ENCODE measurements at regions not wholly inside any gene's neighbourhood (a gene's known extent, or its start where the extent isn't known, plus 50 kb on each side); places are given as distances from the start of the nearest gene placed in this dataset.

DNA sequence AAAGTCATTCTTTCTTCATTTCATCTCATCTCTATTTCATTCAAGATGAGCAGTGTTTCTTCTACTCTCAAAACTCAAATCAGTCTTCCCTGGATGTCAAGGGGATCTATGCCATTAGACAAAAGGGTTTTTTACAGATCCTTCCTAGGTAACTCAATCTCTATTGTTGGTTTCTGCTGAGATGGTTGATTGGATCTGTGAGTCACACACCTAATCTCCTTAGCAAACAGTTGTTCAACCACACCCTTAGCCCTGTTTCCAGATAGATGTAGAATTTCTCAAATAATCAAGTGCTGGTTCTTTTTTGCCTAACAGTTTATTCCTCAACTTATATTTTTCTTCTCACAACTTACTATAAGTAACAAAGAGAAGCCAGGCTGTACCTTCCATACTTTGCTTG, 200.5 kb downstream of the KDR start:
- DNase-seq (ENCODE audit: low read depth in 2 of 2): no peak

DNA sequence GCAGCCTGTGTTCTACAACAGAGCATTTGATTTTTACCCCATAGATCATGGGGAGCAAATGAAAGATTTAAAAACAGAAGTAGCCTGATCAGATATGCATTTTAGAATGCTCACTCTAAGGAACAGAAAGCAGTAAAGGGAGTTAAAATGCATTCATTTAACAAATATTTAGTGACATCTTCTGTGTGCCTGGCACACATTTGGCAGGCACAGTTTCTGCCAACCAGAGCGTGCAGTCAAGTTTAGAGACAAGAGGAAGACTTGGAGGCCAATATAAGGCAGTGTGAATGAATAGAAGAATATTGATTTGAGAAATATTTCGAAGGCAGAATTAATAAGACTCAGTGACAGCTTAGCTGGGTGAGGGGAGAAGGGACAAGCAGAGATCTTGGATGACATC, 210.1 kb downstream of the KDR start:
- DNase-seq (ENCODE audit: low read depth in 2 of 2): no peak

DNA sequence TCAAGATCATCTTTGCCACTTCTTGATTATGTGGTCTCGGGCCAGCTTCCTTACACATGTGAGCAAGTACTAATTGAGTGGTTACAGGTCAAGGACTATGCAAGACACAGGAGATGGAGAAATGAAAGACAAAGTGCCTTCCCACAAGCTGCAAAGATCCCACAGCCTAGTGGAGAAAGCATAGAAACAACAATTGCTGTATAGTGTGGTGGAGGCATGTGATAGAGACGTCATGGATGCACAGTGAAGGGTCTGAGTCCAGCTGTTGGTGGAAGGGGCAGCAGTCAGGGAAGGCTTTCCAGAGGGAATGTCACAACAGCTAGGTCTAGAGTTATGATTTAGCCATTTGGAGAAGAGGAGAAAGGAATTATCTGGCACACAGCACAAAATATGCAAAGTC, 210.6 kb downstream of the KDR start:
- no peak for DNase-seq (ENCODE audit: low read depth in 2 of 2)

DNA sequence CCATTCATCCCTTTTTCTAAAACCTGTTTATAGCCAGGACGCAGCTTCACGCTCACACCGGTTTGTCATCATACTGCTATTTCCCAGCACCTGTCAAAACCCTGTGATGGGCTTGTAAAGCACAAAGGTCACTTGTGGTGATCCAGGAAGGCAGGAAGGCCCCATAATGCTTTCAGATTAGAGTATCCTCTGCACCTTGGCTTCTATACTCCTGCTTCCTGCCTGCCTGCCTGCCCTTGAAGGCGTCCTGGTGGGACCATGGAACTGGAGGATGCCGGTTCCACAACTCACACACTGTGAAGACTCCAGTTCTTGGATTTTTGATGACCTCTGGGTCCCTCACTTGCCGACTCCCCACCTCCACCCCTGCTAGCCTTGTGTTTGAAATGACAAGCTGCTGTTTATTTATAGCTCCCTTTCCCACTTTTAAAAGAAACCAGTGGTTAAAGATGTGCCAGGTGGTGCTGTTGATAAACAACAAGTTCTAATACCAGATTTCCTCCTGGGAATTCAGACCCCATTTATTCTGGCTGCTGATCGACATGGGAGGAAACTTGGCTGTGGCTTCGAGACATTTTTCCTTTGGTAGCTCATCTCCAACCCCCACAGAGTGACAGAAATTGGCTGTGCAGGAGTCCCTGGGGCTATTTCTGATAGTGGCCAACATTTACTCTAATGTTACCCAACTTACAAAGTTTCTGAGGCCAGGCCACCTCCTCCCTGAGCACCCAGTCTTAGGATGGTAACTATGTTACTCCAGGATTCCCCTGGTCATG, 211.5 kb downstream of the KDR start:
- DNase-seq (ENCODE audit: low read depth in 2 of 2): no peak

DNA sequence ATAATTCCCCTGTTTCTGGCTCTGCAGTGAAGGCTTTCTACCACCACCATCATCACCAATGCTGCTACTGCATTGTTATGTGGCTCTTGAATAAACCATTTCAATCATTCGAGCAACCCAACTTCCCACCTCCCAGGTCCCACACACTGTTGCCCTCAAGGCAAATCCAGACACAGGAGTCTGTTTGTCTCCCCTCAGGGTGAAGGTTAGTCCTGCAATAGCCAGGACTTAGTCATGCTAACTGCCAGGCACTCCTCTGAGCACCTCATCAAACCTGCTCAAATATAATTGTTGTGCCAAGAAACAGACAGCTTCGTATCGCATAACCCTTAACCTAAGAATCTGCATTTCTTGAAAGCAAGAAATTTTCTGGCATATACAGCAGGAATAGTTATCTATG, 213.2 kb downstream of the KDR start:
- no peak for DNase-seq (ENCODE audit: low read depth in 2 of 2)

DNA sequence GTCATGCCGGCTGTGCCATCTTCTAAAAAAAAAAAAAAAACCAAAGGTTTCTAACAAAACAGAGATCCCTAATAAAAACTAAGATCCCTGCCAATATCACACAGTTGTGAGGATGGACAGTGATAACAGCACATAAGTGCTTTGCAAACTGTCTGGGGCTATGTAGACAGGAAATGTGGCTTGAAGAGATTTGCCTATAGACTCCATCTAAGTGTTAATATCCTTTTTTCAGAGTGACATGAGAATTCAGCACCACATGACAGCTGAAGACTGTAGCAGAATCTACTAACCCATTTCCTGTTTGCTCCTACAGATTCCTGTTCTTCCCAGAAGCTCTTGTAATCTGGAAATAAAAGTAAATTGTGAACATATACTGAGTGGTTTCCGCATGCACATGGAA, 215.4 kb downstream of the KDR start:
- DNase-seq (ENCODE audit: low read depth in 2 of 2): no peak

DNA sequence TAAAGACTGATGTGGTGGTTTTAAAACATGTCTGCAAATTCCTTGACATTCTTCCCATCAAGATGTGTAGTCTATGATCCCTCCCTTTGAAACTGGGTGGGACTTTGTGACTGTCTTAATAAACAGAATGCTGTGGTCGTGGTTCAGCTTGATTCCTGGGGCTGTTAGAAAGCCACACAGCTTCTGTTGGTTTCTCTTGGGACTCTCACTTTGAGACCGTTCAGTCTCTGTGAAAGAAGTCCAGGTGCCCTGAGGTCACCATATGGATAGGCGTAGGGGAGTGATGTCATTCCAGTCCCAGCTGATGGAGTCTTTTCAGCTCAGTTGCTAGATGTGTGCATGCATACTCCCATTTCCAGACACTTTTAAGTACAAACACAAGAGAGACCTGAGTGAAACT, 216.6 kb downstream of the KDR start:
- no peak for DNase-seq (ENCODE audit: low read depth in 2 of 2)

DNA sequence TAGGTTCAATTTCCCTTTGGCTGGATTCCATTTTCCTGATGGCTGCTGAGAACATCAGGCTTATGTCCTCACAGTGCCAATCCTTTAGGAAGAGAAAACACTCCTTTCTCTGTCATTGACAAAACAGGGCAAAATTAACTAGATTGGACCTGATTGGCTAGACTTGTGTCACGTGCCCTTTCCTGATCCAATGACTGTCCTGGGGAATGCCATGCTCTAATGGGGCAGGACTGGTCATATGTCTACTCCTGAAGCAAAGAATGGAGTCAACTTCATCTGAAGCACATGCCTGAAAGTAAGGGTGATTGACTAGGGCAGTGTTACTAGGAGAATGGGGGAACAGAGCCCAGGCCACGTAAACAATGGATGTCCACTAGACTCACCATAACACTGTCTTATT, 220.4 kb downstream of the KDR start:
- DNase-seq (ENCODE audit: low read depth in 2 of 2): no peak

DNA sequence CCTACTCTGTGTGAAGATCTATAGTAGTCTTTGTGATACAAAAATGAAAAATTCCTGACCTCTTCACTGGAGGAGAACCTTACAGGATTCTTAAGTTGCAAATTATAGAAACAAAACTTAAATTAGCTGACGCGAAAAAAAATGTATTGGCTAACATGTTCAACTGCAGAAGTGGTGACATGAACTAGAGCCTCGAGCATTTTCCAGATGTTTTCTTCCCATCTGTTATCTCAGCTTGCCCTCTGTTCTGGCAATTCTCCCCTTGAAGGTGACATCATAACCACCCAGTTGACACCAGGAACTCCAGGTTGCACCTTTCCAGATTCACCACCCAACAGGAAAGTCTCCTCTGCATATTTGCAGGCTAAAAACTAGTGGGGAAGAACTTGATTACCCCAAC, 222.4 kb downstream of the KDR start:
- DNase-seq (ENCODE audit: low read depth in 2 of 2): no peak

DNA sequence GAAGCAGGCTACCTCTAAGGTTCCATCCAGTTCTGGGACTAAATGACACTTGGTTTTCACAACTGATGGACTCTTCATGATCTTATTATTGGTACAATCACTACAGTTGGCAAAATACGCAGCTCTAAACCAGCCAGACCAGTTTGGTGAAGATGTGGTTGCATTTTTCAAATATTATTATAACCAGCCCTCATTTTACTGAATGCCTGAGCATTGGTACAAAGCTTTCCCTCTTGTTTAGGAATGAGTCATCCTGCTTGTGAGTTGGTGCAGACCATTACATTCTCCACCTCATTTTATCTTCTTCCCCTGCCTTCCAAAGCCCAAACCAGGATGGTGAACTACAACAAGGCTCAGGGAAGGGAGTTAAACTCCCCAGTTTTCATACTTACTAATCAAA, 223.1 kb downstream of the KDR start:
- DNase-seq (ENCODE audit: low read depth in 2 of 2): no peak

DNA sequence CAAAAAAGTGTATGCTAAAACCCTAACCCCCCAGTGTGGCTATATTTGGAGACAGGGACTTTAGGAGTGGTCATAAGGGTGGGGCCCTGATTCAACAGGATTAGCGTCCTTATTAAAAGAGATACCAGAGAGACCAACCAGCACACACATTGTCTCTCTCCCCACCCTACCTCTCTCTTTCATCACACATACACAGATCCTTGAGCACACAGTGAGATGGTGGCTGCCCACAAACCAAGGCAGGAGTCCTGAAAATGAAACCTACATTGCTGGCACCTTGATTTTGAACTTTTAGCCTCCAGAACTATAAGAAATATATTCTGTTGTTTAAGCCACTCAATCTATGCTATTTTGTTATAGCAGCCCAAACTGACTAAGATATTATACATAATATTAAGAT, 224.2 kb downstream of the KDR start:
- DNase-seq (ENCODE audit: low read depth in 2 of 2): no peak

DNA sequence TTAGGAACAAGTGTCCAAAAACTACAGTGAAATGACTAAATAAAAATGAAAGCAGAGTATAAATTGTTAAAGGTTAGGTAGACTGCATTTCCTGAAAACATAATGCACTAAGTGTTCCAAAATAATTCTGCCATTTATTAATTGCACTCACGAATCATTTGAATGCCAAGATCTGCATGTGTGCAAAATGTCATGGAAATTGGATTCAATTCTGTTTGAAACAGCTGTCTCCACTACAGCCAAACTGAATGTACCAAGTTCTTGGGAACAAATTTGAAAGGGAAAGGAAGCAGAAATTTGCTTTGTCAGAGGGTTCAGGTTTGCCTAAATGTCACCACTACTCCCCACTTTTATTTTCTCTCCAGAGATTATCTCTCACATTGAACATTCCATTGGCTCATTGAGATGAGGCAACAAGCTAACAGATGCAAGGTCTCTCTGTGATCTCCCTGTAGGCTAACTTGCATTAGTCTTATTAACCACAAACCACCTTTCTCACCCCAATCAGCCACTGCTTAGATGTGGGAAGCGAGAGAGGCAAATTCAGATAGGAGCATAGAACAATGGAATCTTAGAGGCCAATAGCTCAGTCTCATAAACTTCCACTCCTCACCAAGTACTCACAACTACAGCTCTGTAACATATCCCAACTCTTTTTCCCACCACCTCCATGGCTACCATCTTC, 226.6 kb downstream of the KDR start:
- no peak for DNase-seq (ENCODE audit: low read depth in 2 of 2)

DNA sequence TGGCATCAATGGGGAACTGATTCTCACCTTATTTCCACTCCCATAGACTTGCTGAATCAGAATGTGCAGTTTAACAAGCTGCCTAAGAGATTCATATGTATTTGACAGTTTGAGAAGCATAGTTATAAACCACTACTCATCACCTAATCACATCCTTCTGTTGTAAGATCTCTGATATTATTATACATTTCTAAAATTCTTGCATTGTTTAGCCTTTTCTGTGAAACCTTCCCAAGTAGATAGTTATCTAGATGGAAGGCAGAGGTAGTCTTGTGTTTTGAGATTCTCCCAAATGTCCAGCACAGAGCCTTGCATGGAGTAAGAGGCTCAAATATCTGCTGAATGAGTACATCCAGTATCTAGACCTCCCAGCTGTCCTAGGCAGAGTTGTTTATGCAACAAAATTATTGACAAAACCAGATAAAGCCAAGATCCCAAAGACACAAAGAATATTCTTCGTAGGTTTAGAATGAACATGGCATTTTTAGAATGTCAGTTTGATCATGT, 227.3 kb downstream of the KDR start:
- DNase-seq (ENCODE audit: low read depth in 2 of 2): no peak

DNA sequence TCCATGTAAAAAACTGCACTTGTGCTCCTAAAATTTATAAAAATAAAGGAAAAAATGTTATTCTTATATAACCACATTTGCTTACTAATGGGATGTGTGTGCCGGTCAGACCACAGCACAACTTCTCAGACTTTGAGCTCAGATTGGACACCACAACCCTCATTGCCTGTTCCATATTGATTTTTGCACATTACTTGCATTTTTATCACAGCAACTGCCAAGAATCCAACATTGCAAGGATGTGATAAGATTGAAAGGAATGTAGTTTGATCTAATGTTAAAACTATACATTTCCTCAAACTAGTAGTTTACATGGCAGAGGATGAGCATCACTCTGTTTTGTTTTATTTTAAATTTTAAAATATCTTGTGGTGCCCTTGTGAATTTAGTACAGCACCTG, 227.8 kb downstream of the KDR start:
- DNase-seq (ENCODE audit: low read depth in 2 of 2): no peak

DNA sequence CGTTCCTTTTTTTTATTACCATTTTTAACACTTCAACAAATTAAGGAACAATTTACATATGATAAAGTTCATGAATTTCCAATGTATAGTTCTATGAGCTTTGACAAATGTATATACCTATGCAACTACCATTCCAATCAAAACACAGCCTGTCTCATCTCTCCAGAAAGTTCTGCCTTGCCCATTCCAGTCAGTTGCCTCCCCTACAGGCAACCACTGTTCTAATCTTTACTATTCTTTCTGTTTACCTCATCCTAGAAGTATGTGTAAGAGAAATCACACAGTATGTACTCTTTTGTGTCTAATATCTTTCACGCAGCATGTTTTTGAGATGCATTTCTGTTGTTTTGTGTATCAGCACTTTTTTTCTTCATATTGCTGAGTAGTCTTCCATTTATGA, 224.9 kb downstream of the KIT start:
- no peak for DNase-seq (ENCODE audit: low read depth in 2 of 2)

DNA sequence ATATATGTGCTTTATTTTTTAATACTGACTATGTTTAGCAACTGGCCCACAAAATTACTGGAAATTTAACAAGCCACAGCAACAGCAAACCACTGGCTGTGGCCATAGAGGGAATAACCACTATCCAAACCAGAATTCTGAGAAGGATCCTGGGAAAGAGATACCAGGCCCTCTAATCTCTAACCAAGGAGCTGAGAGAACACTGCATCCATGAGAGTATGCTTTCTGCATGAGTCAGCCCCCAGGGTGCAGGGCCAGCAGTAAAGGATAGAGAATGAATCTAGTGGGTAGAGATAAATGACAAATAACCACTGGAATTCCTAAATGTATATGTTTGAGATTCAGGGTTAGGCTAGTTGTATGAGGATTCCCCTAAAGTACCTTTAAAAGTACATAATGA, 221.8 kb downstream of the KIT start:
- no peak for DNase-seq (ENCODE audit: low read depth in 2 of 2)

DNA sequence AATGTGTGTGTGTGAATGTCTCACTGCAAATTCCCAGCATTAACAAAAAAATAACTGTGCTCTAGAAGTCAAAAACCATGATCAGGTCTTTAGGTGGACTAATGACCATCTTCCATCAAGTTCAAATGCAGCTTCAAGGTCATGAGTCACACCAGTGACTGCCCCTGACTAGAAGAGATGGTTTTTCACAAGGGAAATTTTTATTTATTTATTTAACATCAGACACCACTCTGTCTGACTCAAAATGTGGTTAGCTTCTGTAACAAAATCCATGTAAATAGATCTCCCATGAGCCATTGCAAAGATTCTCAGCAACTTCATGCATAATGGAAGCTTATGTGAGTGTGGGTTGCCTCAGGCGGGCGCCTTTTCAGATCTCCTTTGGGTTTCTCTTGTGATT, 219.2 kb downstream of the KIT start:
- DNase-seq (ENCODE audit: low read depth in 2 of 2): no peak

DNA sequence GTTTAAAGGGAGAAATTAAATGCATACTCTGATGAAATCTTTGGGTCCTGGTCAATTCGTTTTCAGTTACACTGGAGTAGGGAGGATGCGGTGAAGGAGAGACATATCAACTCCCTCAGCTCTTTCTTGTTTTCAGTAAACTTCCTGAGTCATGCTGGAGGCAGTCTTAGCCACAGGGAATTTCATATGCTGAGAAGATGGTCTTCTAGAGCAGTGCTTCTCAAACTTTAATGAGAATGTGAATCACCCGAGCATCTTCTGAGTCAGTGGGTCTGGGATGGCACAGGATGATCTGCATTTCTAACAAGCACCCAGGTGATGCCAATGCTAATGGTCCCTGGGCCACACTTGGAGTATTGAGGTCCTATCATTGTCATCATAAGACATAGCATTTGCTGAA, 214.5 kb downstream of the KIT start:
- DNase-seq (ENCODE audit: low read depth in 2 of 2): no peak

DNA sequence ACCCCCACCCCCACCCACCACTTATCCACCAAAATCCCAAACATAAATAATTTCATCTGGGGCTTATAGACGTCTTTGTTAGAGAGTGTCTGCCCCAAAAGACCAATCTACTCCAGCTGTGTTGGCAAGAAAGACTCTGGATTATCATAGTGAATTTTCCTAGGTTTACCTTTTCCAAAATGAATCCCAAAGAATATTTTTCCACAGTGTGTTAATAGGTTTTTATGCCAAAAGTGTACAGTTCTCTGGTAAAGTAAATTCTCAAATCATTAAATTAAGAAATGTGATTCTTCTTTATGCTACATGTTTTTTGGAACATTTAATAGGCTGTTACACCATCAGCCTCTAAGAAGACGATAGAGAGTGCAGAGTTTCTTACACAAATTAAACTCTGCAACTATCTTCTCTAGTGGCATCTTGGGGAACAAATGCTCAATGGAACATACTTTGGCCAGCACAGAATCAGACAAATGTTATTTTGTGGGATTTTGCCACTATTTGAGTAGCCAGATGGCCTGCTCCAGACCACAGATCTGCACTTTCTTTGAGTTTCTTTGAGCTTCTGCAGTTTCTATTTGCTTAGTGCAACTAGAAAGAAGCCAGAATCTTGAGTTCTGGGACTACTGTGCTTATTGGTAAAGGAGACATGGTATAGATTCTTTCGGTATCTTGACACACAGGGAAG, 206.0 kb downstream of the KIT start:
- no peak for DNase-seq (ENCODE audit: low read depth in 2 of 2)

DNA sequence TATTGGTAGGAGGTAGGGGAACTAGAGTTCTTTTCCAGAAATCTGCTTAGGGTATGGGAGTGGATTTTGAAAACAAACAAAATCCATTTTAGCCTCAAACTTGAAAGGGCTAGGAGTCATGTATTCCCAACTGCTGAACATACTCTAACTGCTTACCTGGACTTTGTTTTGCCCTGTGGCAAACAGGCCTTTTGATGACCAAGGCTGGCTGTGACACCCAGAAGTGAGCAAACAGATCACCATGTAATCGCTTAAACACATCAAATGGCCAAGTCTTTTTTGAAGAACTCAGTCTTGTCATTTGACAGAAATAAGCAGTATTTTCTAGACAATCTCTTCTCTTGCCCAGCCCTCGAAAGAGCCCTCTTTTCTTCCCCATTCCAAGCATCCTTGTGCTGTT, 203.4 kb downstream of the KIT start:
- no peak for DNase-seq (ENCODE audit: low read depth in 2 of 2)

DNA sequence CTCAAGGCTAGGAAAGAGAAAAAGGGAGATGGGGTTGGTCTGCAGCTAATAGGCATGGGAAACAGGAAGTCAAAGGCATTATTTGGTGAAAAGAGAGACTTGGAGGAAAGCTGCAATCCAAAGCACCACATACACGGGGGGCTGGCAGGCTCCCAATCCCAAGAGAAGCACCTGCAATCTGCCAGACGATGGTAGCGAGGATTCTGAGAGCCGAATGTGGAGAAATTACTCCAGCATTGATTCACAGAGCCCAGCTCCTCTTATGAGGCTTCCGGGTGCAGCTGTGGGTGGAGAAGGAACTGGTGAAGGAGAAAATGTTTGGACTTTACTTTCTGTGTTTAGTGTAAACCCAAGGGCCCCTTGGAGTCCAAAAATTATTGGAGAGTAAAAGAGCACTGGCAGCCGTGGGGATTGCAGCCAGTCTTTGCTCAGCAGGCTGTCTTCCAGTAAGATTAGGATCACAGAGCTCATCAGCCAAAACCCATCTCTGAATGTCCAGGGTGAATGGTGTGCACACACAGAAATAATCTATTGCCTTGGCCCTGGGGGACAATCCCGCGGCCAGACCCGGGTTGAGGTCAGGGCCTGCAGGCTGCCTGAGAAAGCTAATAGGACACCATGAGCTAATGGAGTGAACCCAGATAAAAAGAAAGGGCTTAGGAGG, 197.6 kb downstream of the KIT start:
- DNase-seq (ENCODE audit: low read depth in 2 of 2): no peak

DNA sequence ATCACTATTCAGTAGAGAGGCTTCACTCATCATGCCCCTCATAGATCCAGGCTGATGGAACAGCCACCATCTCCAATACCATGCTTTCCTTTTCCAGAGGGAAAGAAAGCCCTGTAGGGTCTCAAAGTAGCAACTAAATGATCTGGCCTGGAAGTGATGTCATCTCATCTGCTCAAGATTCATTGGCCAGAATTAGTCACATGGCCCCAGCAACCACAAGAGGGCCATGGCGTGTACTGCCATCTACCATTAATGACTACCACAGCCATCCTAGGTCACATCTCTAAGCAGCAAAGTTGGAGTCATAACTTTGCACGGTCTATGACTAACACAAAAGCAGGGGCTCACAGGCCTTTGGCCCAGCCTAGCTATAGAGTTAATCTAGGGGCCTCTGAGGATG, 194.8 kb downstream of the KIT start:
- DNase-seq (ENCODE audit: low read depth in 2 of 2): no peak

Measured in stimulated activated CD4-positive, alpha-beta T cell treated with anti-CD3 and anti-CD28 coated beads, Interleukin-4, amount 100 ng/mL, for 48 hours (primary cell).